Panc1 (cell line): ENCODE measurements at regions not wholly inside any gene's neighbourhood (a gene's known extent, or its start where the extent isn't known, plus 50 kb on each side); places are given as distances from the start of the nearest gene placed in this dataset.
"Not testable (repeated sequence)": the region's sequence is repeated elsewhere in the genome, so short reads cannot be mapped to it uniquely, and the experiment has no call there.

Experiments used
- POLR2AphosphoS5 ChIP-seq: IDR thresholded peaks from 2 replicates; pipeline ENCODE4 v1.6.1; 2012; ENCODE audit warnings: mild to moderate bottlenecking, low read depth, low read length, moderate library complexity
- TCF7L2 ChIP-seq: IDR thresholded peaks from 2 replicates; pipeline ENCODE4 v1.6.1; 2011; ENCODE audit warnings: mild to moderate bottlenecking, low read depth, low read length, inconsistent platforms
- TF ChIP-seq, protein P1 (sequence below): fragments of 450-650 bp; IDR thresholded peaks from 2 replicates; pipeline ENCODE4 v1.5.1; 2017; ENCODE audit warnings: mild to moderate bottlenecking

DNA sequence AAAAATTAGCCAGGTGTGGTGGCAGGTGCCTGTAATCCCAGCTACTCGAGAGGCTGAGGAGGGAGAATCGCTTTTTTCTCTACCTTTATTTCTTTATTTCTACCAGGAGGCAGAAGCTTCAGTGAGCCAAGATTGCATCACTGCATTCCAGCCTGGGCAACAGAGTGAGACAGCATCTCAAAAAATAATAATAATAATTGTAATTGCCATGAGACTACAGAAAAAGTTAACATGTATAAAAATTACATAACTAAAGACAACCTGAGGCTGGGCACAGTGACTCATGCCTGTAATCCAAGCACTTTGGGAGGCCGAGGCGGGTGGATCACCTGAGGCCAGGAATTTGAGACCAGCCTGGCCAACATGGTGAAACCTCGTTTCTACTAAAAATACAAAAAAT lies 181.5 kb downstream of the WSCD1 start:
- TF ChIP-seq, protein P1, sequence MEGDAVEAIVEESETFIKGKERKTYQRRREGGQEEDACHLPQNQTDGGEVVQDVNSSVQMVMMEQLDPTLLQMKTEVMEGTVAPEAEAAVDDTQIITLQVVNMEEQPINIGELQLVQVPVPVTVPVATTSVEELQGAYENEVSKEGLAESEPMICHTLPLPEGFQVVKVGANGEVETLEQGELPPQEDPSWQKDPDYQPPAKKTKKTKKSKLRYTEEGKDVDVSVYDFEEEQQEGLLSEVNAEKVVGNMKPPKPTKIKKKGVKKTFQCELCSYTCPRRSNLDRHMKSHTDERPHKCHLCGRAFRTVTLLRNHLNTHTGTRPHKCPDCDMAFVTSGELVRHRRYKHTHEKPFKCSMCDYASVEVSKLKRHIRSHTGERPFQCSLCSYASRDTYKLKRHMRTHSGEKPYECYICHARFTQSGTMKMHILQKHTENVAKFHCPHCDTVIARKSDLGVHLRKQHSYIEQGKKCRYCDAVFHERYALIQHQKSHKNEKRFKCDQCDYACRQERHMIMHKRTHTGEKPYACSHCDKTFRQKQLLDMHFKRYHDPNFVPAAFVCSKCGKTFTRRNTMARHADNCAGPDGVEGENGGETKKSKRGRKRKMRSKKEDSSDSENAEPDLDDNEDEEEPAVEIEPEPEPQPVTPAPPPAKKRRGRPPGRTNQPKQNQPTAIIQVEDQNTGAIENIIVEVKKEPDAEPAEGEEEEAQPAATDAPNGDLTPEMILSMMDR = not testable (repeated sequence)
- TF ChIP-seq POLR2AphosphoS5, TCF7L2: not testable (repeated sequence)
